Immature natural killer cell (primary cell): ENCODE measurements at regions not wholly inside any gene's neighbourhood (a gene's known extent, or its start where the extent isn't known, plus 50 kb on each side); places are given as distances from the start of the nearest gene placed in this dataset.
"Not testable (repeated sequence)": the region's sequence is repeated elsewhere in the genome, so short reads cannot be mapped to it uniquely, and the experiment has no call there.

Source experiments
- DNase-seq, 3 donors: peaks; one replicate each; pipeline ENCODE4 v3.0.0; 2022; ENCODE audit warnings: mixed read lengths in 1 of 3
- H3K27ac Mint-ChIP-seq, 6 donors: one replicate each; pipeline ENCODE4 v1.8.0; 2020; ENCODE audit warnings: mixed read lengths in 6 of 6, mild to moderate bottlenecking in 5 of 6, inconsistent platforms in 4 of 6, moderate library complexity in 3 of 6
- H3K27me3 Mint-ChIP-seq, 3 donors: one replicate each; pipeline ENCODE4 v1.8.0; 2020 to 2021; ENCODE audit warnings: low read depth in 3 of 3, mild to moderate bottlenecking in 3 of 3, mixed read lengths in 3 of 3, moderate library complexity in 3 of 3, inconsistent platforms in 1 of 3
- H3K36me3 Mint-ChIP-seq, 3 donors: one replicate each; pipeline ENCODE4 v1.8.0; 2020; ENCODE audit warnings: mixed read lengths in 3 of 3, inconsistent platforms in 2 of 3, mild to moderate bottlenecking in 2 of 3
- H3K4me1 Mint-ChIP-seq, 2 donors: one replicate each; pipeline ENCODE4 v1.8.0; 2020; ENCODE audit warnings: inconsistent platforms in 2 of 2, mild to moderate bottlenecking in 2 of 2, mixed read lengths in 2 of 2, moderate library complexity in 1 of 2
- H3K4me3 Mint-ChIP-seq, 5 donors: one replicate each; pipeline ENCODE4 v1.8.0; 2020; ENCODE audit warnings: mild to moderate bottlenecking in 5 of 5, mixed read lengths in 5 of 5, inconsistent platforms in 3 of 5, moderate library complexity in 3 of 5
- H3K9me3 Mint-ChIP-seq, 6 donors: one replicate each; pipeline ENCODE4 v1.8.0; 2020; ENCODE audit warnings: mild to moderate bottlenecking in 6 of 6, mixed read lengths in 6 of 6, inconsistent platforms in 4 of 6, moderate library complexity in 3 of 6

- H3K36me3 Mint-ChIP-seq: no peaks in the 10 kb centered on the region
- H3K4me3 Mint-ChIP-seq: no peak overlapping the region
- H3K4me1 Mint-ChIP-seq: no peaks in the 10 kb centered on the region
- H3K9me3 Mint-ChIP-seq: peaks cover 11 to 46% (median 35%) of the 10 kb centered on the region in 6 donors
- DNase-seq: no peak
- no peak overlapping the region for H3K27ac Mint-ChIP-seq
- no peaks in the 10 kb centered on the region for H3K27me3 Mint-ChIP-seq
Measured at GRCh38 chr14:43338713-43339112, 1168.4 kb downstream of the FSCB start.

- no peaks in the 10 kb centered on the region for H3K4me1 Mint-ChIP-seq
- no peak for DNase-seq
- H3K9me3 Mint-ChIP-seq: peaks cover 8 to 45% (median 31%) of the 10 kb centered on the region in 6 donors
- H3K27ac Mint-ChIP-seq: no peak overlapping the region
- H3K4me3 Mint-ChIP-seq: no peak overlapping the region
- no peaks in the 10 kb centered on the region for H3K27me3 Mint-ChIP-seq
- H3K36me3 Mint-ChIP-seq: no peaks in the 10 kb centered on the region
Measured at GRCh38 chr14:43336351-43336750, 1170.7 kb downstream of the FSCB start.

GRCh38 chr14:43326501-43327407, 1180.3 kb downstream of the FSCB start:
- H3K4me3 Mint-ChIP-seq, H3K27ac Mint-ChIP-seq, H3K27me3 Mint-ChIP-seq, H3K36me3 Mint-ChIP-seq, DNase-seq, H3K4me1 Mint-ChIP-seq: not testable (repeated sequence)
- H3K9me3 Mint-ChIP-seq: peaks cover 19 to 59% (median 22%) of the 10 kb centered on the region in 6 donors

- no peaks in the 10 kb centered on the region for H3K36me3 Mint-ChIP-seq
- H3K27me3 Mint-ChIP-seq: peaks cover 0 to 2% (median 0%) of the 10 kb centered on the region in 3 donors
- H3K27ac Mint-ChIP-seq: no peak overlapping the region
- peaks cover 2 to 40% (median 26%) of the 10 kb centered on the region in 6 donors for H3K9me3 Mint-ChIP-seq
- DNase-seq: no peak
- H3K4me3 Mint-ChIP-seq: no peak overlapping the region
- no peaks in the 10 kb centered on the region for H3K4me1 Mint-ChIP-seq
Measured at GRCh38 chr14:43316427-43316826, 1190.7 kb downstream of the FSCB start.

- no peaks in the 10 kb centered on the region for H3K4me1 Mint-ChIP-seq
- peaks cover 0 to 2% (median 0%) of the 10 kb centered on the region in 3 donors for H3K27me3 Mint-ChIP-seq
- H3K4me3 Mint-ChIP-seq: no peak overlapping the region
- H3K9me3 Mint-ChIP-seq: peaks cover 4 to 49% (median 35%) of the 10 kb centered on the region in 6 donors
- no peaks in the 10 kb centered on the region for H3K36me3 Mint-ChIP-seq
- DNase-seq: no peak
- no peak overlapping the region for H3K27ac Mint-ChIP-seq
Measured at GRCh38 chr14:43313719-43314118, 1193.4 kb downstream of the FSCB start.

GRCh38 chr14:43308421-43309110, 1198.5 kb downstream of the FSCB start:
- no peaks in the 10 kb centered on the region for H3K27me3 Mint-ChIP-seq
- DNase-seq: no peak
- no peak overlapping the region for H3K4me3 Mint-ChIP-seq
- H3K9me3 Mint-ChIP-seq: peaks cover 3 to 50% (median 27%) of the 10 kb centered on the region in 6 donors
- H3K27ac Mint-ChIP-seq: no peak overlapping the region
- H3K36me3 Mint-ChIP-seq: no peaks in the 10 kb centered on the region
- H3K4me1 Mint-ChIP-seq: no peaks in the 10 kb centered on the region

- Mint-ChIP-seq H3K27me3 (no peaks in the 10 kb centered on the region), H3K4me3 (no peak overlapping the region), H3K9me3 (peaks cover 3 to 46% (median 25%) of the 10 kb centered on the region in 6 donors), H3K27ac (no peak overlapping the region), H3K36me3 (no peaks in the 10 kb centered on the region), H3K4me1 (no peaks in the 10 kb centered on the region)
- no peak for DNase-seq
Measured at GRCh38 chr14:43307836-43308235, 1199.2 kb downstream of the FSCB start.

- Mint-ChIP-seq H3K27me3 (no peaks in the 10 kb centered on the region), H3K27ac (no peak overlapping the region), H3K9me3 (peaks cover 3 to 37% (median 17%) of the 10 kb centered on the region in 6 donors), H3K4me1 (no peaks in the 10 kb centered on the region), H3K4me3 (no peak overlapping the region), H3K36me3 (no peaks in the 10 kb centered on the region)
- no peak for DNase-seq
Measured at GRCh38 chr14:43306053-43306452, 1201.0 kb downstream of the FSCB start.

GRCh38 chr14:43297794-43298193, 1209.3 kb downstream of the FSCB start:
- no peaks in the 10 kb centered on the region for H3K4me1 Mint-ChIP-seq
- no peak overlapping the region for H3K4me3 Mint-ChIP-seq
- H3K27me3 Mint-ChIP-seq: no peaks in the 10 kb centered on the region
- H3K36me3 Mint-ChIP-seq: no peaks in the 10 kb centered on the region
- no peak for DNase-seq
- H3K9me3 Mint-ChIP-seq: peaks cover 18 to 52% (median 41%) of the 10 kb centered on the region in 6 donors
- H3K27ac Mint-ChIP-seq: no peak overlapping the region

GRCh38 chr14:43296061-43296460, 1211.0 kb downstream of the FSCB start:
- peaks cover 21 to 50% (median 42%) of the 10 kb centered on the region in 6 donors for H3K9me3 Mint-ChIP-seq
- H3K27me3 Mint-ChIP-seq, DNase-seq, H3K36me3 Mint-ChIP-seq, H3K27ac Mint-ChIP-seq, H3K4me1 Mint-ChIP-seq, H3K4me3 Mint-ChIP-seq: not testable (repeated sequence)

GRCh38 chr14:43285575-43285974, 1221.5 kb downstream of the FSCB start:
- Mint-ChIP-seq H3K27ac (no peak overlapping the region), H3K27me3 (peaks cover 0 to under 1% (median 0%) of the 10 kb centered on the region in 3 donors), H3K4me1 (no peaks in the 10 kb centered on the region), H3K9me3 (peaks cover 2 to 46% (median 26%) of the 10 kb centered on the region in 6 donors), H3K36me3 (no peaks in the 10 kb centered on the region), H3K4me3 (no peak overlapping the region)
- DNase-seq: no peak

GRCh38 chr14:43260056-43260455, 1247.0 kb downstream of the FSCB start:
- H3K9me3 Mint-ChIP-seq: peaks cover 11 to 31% (median 22%) of the 10 kb centered on the region in 6 donors
- H3K27ac Mint-ChIP-seq: no peak overlapping the region
- no peaks in the 10 kb centered on the region for H3K27me3 Mint-ChIP-seq
- H3K4me3 Mint-ChIP-seq: no peak overlapping the region
- DNase-seq: no peak
- no peaks in the 10 kb centered on the region for H3K4me1 Mint-ChIP-seq
- H3K36me3 Mint-ChIP-seq: peaks cover 0 to 4% (median 3%) of the 10 kb centered on the region in 3 donors

GRCh38 chr14:43258396-43258795, 1248.7 kb downstream of the FSCB start:
- Mint-ChIP-seq H3K4me1 (no peaks in the 10 kb centered on the region), H3K27ac (no peak overlapping the region), H3K27me3 (no peaks in the 10 kb centered on the region), H3K36me3 (peaks cover 0 to 4% (median 3%) of the 10 kb centered on the region in 3 donors), H3K4me3 (no peak overlapping the region), H3K9me3 (peaks cover 13 to 26% (median 18%) of the 10 kb centered on the region in 6 donors)
- no peak for DNase-seq

- not testable (repeated sequence) for H3K27ac Mint-ChIP-seq, DNase-seq, H3K36me3 Mint-ChIP-seq, H3K4me3 Mint-ChIP-seq, H3K4me1 Mint-ChIP-seq, H3K27me3 Mint-ChIP-seq
- peaks cover 11 to 26% (median 17%) of the 10 kb centered on the region in 6 donors for H3K9me3 Mint-ChIP-seq
Measured at GRCh38 chr14:43256996-43257395, 1250.1 kb downstream of the FSCB start.
